Liver (tissue), 3 donors: ENCODE measurements at regions not wholly inside any gene's neighbourhood (a gene's known extent, or its start where the extent isn't known, plus 50 kb on each side); places are given as distances from the start of the nearest gene placed in this dataset.

ENCODE experiments used
- CTCF ChIP-seq: fragments of 150-350 bp; IDR thresholded peaks from 2 replicates; pipeline ENCODE4 v1.5.1; 2017; ENCODE audit warnings: improper control_type of control experiment, low read depth, low read length; ENCODE audit not compliant: missing input control
- FOXA2 ChIP-seq: IDR thresholded peaks from 2 replicates; pipeline ENCODE4 v1.6.1; 2016; ENCODE audit warnings: antibody characterized with exemption
- HNF4A ChIP-seq, 2 donors: conservative IDR thresholded peaks; 2 replicates each; pipeline ENCODE4 v1.6.1; 2016; ENCODE audit warnings: antibody characterized with exemption in 2 of 2, mild to moderate bottlenecking in 2 of 2
- HNF4G ChIP-seq: IDR thresholded peaks from 2 replicates; pipeline ENCODE4 v1.6.1; 2016; ENCODE audit warnings: antibody characterized with exemption
- JUND ChIP-seq, 2 donors: IDR thresholded peaks; 2 replicates each; pipeline ENCODE4 v1.6.1; 2016; ENCODE audit warnings: antibody characterized with exemption in 2 of 2
- SP1 ChIP-seq: IDR thresholded peaks from 2 replicates; pipeline ENCODE4 v1.6.1; 2018; ENCODE audit warnings: antibody characterized with exemption, mild to moderate bottlenecking
- TAF1 ChIP-seq: conservative IDR thresholded peaks from 2 replicates; pipeline ENCODE4 v1.6.1; 2016; ENCODE audit warnings: antibody characterized with exemption, mild to moderate bottlenecking
- TF ChIP-seq, protein P1 (sequence below): IDR thresholded peaks from 2 replicates; pipeline ENCODE4 v1.6.1; 2016; ENCODE audit warnings: antibody characterized with exemption
- donor health status: healthy.
- donor health status: healthy.

- TF ChIP-seq CTCF (no peak), FOXA2 (no peak), TAF1 (no peak), HNF4G (no peak), SP1 (no peak), JUND (IDR thresholded peaks at IDR 0.05) (no peak), HNF4A (conservative IDR thresholded peaks at IDR 0.05) (no peak)
- TF ChIP-seq, protein P1, sequence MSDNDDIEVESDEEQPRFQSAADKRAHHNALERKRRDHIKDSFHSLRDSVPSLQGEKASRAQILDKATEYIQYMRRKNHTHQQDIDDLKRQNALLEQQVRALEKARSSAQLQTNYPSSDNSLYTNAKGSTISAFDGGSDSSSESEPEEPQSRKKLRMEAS: no peak
Observed at GRCh38 chr11:19345848-19346681, 105.3 kb upstream of the E2F8 start.
